HEK293 (cell line): ENCODE measurements at regions not wholly inside any gene's neighbourhood (a gene's known extent, or its start where the extent isn't known, plus 50 kb on each side); places are given as distances from the start of the nearest gene placed in this dataset.

Experiments
- CTCF ChIA-PET: fragments of 350-600 bp; formaldehyde crosslinking; extraction: SDS; loops from one replicate; lab custom pipeline; 2021; ENCODE audit warnings: antibody characterized with exemption; lab: Yijun Ruan, JAX
- POLR2A ChIA-PET: fragments of 300-600 bp; formaldehyde crosslinking; extraction: SDS; loops from one replicate; lab custom pipeline; 2020; ENCODE audit warnings: antibody characterized with exemption, inconsistent platforms; lab: Yijun Ruan, JAX
- H3K27ac ChIP-seq: fragments of 200-500 bp; sonication (Bioruptor generic); 2 replicates; pipeline ENCODE4 v1.5.1; 2014; ENCODE audit warnings: low read depth, low read length, control low read depth, inconsistent platforms; ENCODE audit errors: extremely low read depth
- H3K36me3 ChIP-seq, 2 experiments: fragments of 200-500 bp in 1 of 2; sonication (Bioruptor generic) in 1 of 2; 1 replicate in 1 of 2; 2 replicates in 1 of 2; pipeline ENCODE4 v1.5.1; 2014 to 2017; ENCODE audit warnings: inconsistent platforms in 2 of 2, low read length in 2 of 2; ENCODE audit not compliant: control insufficient read depth in 2 of 2, insufficient read depth in 1 of 2
- H3K4me1 ChIP-seq: fragments of 200-500 bp; sonication (Bioruptor generic); 2 replicates; pipeline ENCODE4 v1.5.1; 2014; ENCODE audit warnings: mild to moderate bottlenecking, low read length, inconsistent platforms; ENCODE audit not compliant: control insufficient read depth, insufficient read depth
- H3K4me3 ChIP-seq: 2 replicates; pipeline ENCODE4 v1.5.1; 2011; ENCODE audit warnings: low read depth, mild to moderate bottlenecking, control low read depth, low read length, moderate library complexity
- H3K9me3 ChIP-seq: fragments of 200-500 bp; sonication (Bioruptor generic); 2 replicates; pipeline ENCODE4 v1.5.1; 2014; ENCODE audit warnings: low read depth, low read length, inconsistent platforms; ENCODE audit not compliant: control insufficient read depth, insufficient read depth
- GLI2 ChIP-seq: fragments of 450-650 bp; formaldehyde crosslinking; IDR thresholded peaks from 2 replicates; pipeline ENCODE4; 2017; ENCODE audit warnings: missing biosample characterization, missing genetic modification characterization, low read depth, borderline replicate concordance
- HOXA7 ChIP-seq: sonication (generic); formaldehyde crosslinking; IDR thresholded peaks from 2 replicates; pipeline ENCODE4 v1.8.1; 2022; ENCODE audit warnings: missing genetic modification reagents, borderline replicate concordance
- SCRT1 ChIP-seq: fragments of 450-650 bp; formaldehyde crosslinking; IDR thresholded peaks from 2 replicates; pipeline ENCODE4 v1.5.1; 2016; ENCODE audit warnings: missing biosample characterization, missing genetic modification characterization, borderline replicate concordance
- ZBTB7A ChIP-seq: fragments of 450-650 bp; formaldehyde crosslinking; IDR thresholded peaks from 2 replicates; pipeline ENCODE4 v1.5.1; 2016; ENCODE audit warnings: low read depth, missing biosample characterization, missing genetic modification characterization
- ZNF112 ChIP-seq: fragments of 450-650 bp; formaldehyde crosslinking; IDR thresholded peaks from 2 replicates; pipeline ENCODE4 v1.5.0; 2017; ENCODE audit warnings: missing biosample characterization, missing genetic modification characterization
- ZNF16 ChIP-seq: fragments of 450-650 bp; formaldehyde crosslinking; IDR thresholded peaks from 2 replicates; pipeline ENCODE4 v1.5.1; 2016; ENCODE audit warnings: low read depth, missing biosample characterization, missing genetic modification characterization
- ZNF404 ChIP-seq: fragments of 450-650 bp; formaldehyde crosslinking; IDR thresholded peaks from 2 replicates; pipeline ENCODE4 v1.5.1; 2017; ENCODE audit warnings: missing biosample characterization, missing genetic modification characterization
- ZNF473 ChIP-seq: fragments of 450-650 bp; formaldehyde crosslinking; IDR thresholded peaks from 2 replicates; pipeline ENCODE4 v1.5.1; 2017; ENCODE audit warnings: missing biosample characterization, missing genetic modification characterization
- ZNF514 ChIP-seq: fragments of 450-650 bp; formaldehyde crosslinking; IDR thresholded peaks from 2 replicates; pipeline ENCODE4 v1.5.1; 2016; ENCODE audit warnings: missing biosample characterization, missing genetic modification characterization
- ZNF544 ChIP-seq: fragments of 450-650 bp; formaldehyde crosslinking; IDR thresholded peaks from 2 replicates; pipeline ENCODE4 v1.5.0; 2017; ENCODE audit warnings: missing biosample characterization, missing genetic modification characterization
- ZNF558 ChIP-seq: fragments of 450-650 bp; formaldehyde crosslinking; IDR thresholded peaks from 2 replicates; pipeline ENCODE4 v1.5.1; 2016; ENCODE audit warnings: missing biosample characterization, missing genetic modification characterization
- ZNF585B ChIP-seq: fragments of 450-650 bp; formaldehyde crosslinking; IDR thresholded peaks from 2 replicates; pipeline ENCODE4 v1.5.1; 2016; ENCODE audit warnings: missing biosample characterization, missing genetic modification characterization
- ZNF600 ChIP-seq: fragments of 450-650 bp; formaldehyde crosslinking; IDR thresholded peaks from 2 replicates; pipeline ENCODE4 v1.5.1; 2016; ENCODE audit warnings: missing biosample characterization, missing genetic modification characterization
- ZNF707 ChIP-seq: fragments of 450-650 bp; formaldehyde crosslinking; IDR thresholded peaks from 2 replicates; pipeline ENCODE4 v1.5.1; 2016; ENCODE audit warnings: missing biosample characterization, missing genetic modification characterization
- ZNF837 ChIP-seq: fragments of 450-650 bp; formaldehyde crosslinking; IDR thresholded peaks from 2 replicates; pipeline ENCODE4 v1.5.1; 2016; ENCODE audit warnings: missing biosample characterization, missing genetic modification characterization
- TF ChIP-seq, protein P1 (sequence below): fragments of 450-650 bp; formaldehyde crosslinking; IDR thresholded peaks from 2 replicates; pipeline ENCODE4 v1.5.1; 2016; ENCODE audit warnings: missing biosample characterization, missing genetic modification characterization
- TF ChIP-seq, protein P2 (sequence below): fragments of 450-650 bp; formaldehyde crosslinking; IDR thresholded peaks from 2 replicates; pipeline ENCODE4 v1.5.1; 2016; ENCODE audit warnings: missing biosample characterization, missing genetic modification characterization
- TF ChIP-seq, protein P3 (sequence below): fragments of 450-650 bp; IDR thresholded peaks from 2 replicates; pipeline ENCODE4 v1.5.1; 2018; ENCODE audit warnings: missing biosample characterization, missing genetic modification characterization
- TF ChIP-seq, protein P4 (sequence below): fragments of 450-650 bp; formaldehyde crosslinking; IDR thresholded peaks from 2 replicates; pipeline ENCODE4 v1.5.1; 2016; ENCODE audit warnings: missing biosample characterization, missing genetic modification characterization
- TF ChIP-seq, protein P5 (sequence below): fragments of 450-650 bp; formaldehyde crosslinking; IDR thresholded peaks from 2 replicates; pipeline ENCODE4 v1.5.1; 2016; ENCODE audit warnings: missing biosample characterization, missing genetic modification characterization, borderline replicate concordance

DNA sequence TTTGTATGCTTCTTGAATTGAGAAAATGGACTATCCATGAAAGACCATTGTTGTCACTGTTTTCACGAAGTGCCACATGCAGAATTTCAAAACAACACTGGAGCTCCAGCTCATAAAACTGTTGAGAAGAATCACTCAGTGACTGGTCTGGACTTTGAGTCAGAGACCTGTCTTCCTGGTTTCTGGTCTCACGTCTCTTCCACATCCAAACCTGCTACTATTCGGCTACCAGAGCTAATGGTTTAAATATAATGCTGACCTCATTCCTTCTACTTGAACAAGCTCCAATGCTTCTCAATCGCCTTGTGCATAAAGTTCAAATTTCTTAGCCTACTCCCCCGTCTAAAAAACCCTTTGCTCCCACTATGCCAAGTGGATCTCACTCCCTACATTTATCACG lies 227.9 kb upstream of the NR2F2 start:
- H3K36me3 ChIP-seq, result no peaks in the 10 kb centered on the region
- no peak overlapping the region for H3K27ac ChIP-seq
- CTCF ChIA-PET, result interaction anchor here (0.5 to 1.0 kb wide), 3 partner anchors 9 to 1882 kb away, joined by 3 to 4 read pairs (median 4); no protein-coding TSS in a partner anchor
- TF ChIP-seq, protein P1, sequence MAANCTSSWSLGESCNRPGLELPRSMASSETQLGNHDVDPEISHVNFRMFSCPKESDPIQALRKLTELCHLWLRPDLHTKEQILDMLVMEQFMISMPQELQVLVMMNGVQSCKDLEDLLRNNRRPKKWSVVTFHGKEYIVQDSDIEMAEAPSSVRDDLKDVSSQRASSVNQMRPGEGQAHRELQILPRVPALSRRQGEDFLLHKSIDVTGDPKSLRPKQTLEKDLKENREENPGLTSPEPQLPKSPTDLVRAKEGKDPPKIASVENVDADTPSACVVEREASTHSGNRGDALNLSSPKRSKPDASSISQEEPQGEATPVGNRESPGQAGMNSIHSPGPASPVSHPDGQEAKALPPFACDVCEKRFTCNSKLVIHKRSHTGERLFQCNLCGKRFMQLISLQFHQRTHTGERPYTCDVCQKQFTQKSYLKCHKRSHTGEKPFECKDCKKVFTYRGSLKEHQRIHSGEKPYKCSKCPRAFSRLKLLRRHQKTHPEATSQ (tag by site-specific recombination), result no peak
- TF ChIP-seq, protein P2, sequence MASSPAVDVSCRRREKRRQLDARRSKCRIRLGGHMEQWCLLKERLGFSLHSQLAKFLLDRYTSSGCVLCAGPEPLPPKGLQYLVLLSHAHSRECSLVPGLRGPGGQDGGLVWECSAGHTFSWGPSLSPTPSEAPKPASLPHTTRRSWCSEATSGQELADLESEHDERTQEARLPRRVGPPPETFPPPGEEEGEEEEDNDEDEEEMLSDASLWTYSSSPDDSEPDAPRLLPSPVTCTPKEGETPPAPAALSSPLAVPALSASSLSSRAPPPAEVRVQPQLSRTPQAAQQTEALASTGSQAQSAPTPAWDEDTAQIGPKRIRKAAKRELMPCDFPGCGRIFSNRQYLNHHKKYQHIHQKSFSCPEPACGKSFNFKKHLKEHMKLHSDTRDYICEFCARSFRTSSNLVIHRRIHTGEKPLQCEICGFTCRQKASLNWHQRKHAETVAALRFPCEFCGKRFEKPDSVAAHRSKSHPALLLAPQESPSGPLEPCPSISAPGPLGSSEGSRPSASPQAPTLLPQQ (tag by site-specific recombination), result no peak
- no peak for TF ChIP-seq ZNF404
- no peak for TF ChIP-seq ZBTB7A
- TF ChIP-seq, protein P3, sequence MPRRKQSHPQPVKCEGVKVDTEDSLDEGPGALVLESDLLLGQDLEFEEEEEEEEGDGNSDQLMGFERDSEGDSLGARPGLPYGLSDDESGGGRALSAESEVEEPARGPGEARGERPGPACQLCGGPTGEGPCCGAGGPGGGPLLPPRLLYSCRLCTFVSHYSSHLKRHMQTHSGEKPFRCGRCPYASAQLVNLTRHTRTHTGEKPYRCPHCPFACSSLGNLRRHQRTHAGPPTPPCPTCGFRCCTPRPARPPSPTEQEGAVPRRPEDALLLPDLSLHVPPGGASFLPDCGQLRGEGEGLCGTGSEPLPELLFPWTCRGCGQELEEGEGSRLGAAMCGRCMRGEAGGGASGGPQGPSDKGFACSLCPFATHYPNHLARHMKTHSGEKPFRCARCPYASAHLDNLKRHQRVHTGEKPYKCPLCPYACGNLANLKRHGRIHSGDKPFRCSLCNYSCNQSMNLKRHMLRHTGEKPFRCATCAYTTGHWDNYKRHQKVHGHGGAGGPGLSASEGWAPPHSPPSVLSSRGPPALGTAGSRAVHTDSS (tag by site-specific recombination), result no peak
- TF ChIP-seq, protein P4, sequence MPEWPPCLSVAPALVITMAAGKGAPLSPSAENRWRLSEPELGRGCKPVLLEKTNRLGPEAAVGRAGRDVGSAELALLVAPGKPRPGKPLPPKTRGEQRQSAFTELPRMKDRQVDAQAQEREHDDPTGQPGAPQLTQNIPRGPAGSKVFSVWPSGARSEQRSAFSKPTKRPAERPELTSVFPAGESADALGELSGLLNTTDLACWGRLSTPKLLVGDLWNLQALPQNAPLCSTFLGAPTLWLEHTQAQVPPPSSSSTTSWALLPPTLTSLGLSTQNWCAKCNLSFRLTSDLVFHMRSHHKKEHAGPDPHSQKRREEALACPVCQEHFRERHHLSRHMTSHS, result no peak
- no peak for TF ChIP-seq ZNF837 (tag by site-specific recombination)
- no peak for TF ChIP-seq ZNF16
- no peak for TF ChIP-seq ZNF514 (tag by site-specific recombination)
- TF ChIP-seq ZNF585B (tag by site-specific recombination), result no peak
- no peak for TF ChIP-seq ZNF600 (tag by site-specific recombination)
- TF ChIP-seq ZNF707, result no peak
- TF ChIP-seq SCRT1 (tag by site-specific recombination), result no peak
- TF ChIP-seq, all 188 proteins: peak for 0
- POLR2A ChIA-PET, result interaction anchor here (0.6 kb wide), 1 partner anchor 213 kb away, joined by 5 read pairs; no protein-coding TSS in a partner anchor
- no peaks in the 10 kb centered on the region for H3K4me1 ChIP-seq
- no peaks in the 10 kb centered on the region for H3K9me3 ChIP-seq
- no peak overlapping the region for H3K4me3 ChIP-seq

DNA sequence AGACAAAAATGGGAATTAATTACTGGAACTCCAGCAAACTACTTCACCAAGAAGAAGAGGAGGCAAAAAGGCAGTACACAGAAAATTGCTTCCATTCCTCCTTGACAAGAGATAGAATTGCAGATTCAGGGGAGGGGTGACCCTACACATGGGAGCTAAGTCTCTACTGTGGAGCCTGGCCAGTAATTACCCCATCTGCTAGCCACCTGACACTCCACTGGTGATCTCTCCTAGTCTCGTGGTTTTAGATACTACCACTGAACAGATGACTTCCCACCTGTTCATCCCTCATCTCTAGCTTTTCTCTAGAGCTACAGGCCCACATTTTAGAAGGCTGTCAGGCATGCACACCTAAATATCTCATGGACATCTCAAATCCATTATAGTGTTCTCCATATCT lies 224.3 kb upstream of the NR2F2 start:
- Histone ChIP-seq H3K4me1 (no peaks in the 10 kb centered on the region), H3K9me3 (no peaks in the 10 kb centered on the region), H3K4me3 (no peak overlapping the region), H3K36me3 (no peaks in the 10 kb centered on the region), H3K27ac (no peak overlapping the region)
- CTCF ChIA-PET, result no interaction called here
- POLR2A ChIA-PET, result no interaction called here
- TF ChIP-seq, protein P5, sequence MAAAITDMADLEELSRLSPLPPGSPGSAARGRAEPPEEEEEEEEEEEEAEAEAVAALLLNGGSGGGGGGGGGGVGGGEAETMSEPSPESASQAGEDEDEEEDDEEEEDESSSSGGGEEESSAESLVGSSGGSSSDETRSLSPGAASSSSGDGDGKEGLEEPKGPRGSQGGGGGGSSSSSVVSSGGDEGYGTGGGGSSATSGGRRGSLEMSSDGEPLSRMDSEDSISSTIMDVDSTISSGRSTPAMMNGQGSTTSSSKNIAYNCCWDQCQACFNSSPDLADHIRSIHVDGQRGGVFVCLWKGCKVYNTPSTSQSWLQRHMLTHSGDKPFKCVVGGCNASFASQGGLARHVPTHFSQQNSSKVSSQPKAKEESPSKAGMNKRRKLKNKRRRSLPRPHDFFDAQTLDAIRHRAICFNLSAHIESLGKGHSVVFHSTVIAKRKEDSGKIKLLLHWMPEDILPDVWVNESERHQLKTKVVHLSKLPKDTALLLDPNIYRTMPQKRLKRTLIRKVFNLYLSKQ (tag by site-specific recombination), result no peak

DNA sequence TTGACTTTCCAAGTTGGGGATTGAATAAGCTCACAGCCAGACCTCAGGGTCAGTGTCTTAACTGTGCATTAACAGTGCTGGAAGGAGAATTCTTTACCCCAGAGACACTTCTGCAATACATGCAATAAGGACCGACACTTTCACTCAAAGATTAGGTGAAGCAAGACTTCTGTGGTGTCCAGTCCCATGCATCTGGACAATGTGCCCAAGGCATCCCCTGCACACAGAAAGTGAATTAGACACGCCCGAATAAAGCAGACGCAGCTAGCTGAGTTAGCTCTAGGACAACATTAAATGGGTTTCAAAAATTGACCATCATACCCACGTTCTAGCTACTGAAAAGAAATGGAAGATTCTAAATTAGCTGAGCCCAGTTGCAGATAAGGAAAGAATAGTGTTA lies 223.9 kb upstream of the NR2F2 start:
- TF ChIP-seq HOXA7 (CRISPR knock-in tag) (no peak), ZNF544 (tag by site-specific recombination) (no peak), ZNF558 (tag by site-specific recombination) (no peak), GLI2 (tag by site-specific recombination) (no peak), ZNF473 (tag by site-specific recombination) (no peak), ZNF112 (no peak)
- TF ChIP-seq, all 188 proteins: peak for 0
- H3K27ac ChIP-seq, result no peak overlapping the region
- H3K36me3 ChIP-seq, result no peaks in the 10 kb centered on the region
- H3K4me3 ChIP-seq, result no peak overlapping the region
- ChIA-PET CTCF (no interaction called here), POLR2A (no interaction called here)
- no peaks in the 10 kb centered on the region for H3K4me1 ChIP-seq
- H3K9me3 ChIP-seq, result no peaks in the 10 kb centered on the region
